ENCODE measurements at regions not wholly inside any gene's neighbourhood (a gene's known extent, or its start where the extent isn't known, plus 50 kb on each side); places are given as distances from the start of the nearest gene placed in this dataset.

GRCh38 chr18:38307914-38308313, 742.3 kb upstream of the CELF4 start:
- no peak overlapping the region for H3K27ac Mint-ChIP-seq
- no peak overlapping the region for H3K4me3 Mint-ChIP-seq
- intact Hi-C loops (cut with micrococcal nuclease), result no loop called here
- H3K36me3 Mint-ChIP-seq, result no peaks in the 10 kb centered on the region
- H3K4me3 ChIP-seq (ENCODE audit: low read length in 2 of 2), result no peak overlapping the region
- H3K9me3 Mint-ChIP-seq, result peaks cover 0 to 7% (median 3%) of the 10 kb centered on the region in 8 donors
- H3K27me3 ChIP-seq (ENCODE audit: insufficient read depth, low read length), result no peaks in the 10 kb centered on the region
- ChIA-PET CTCF (ENCODE audit: partially characterized antibody) (no interaction called here), POLR2A (ENCODE audit: partially characterized antibody) (no interaction called here)
- H3K4me1 Mint-ChIP-seq, result no peaks in the 10 kb centered on the region
- no peak overlapping the region for H3K27ac ChIP-seq (ENCODE audit: low read depth, low read length)
- H3K27me3 Mint-ChIP-seq, result no peaks in the 10 kb centered on the region
- no peaks in the 10 kb centered on the region for H3K4me1 ChIP-seq (ENCODE audit: insufficient read depth, low read length)
- DNase-seq, result no peak
- H3K9me3 ChIP-seq (ENCODE audit: control insufficient read depth in 1 of 2, low read length in 2 of 2), result no peaks in the 10 kb centered on the region
- H3K36me3 ChIP-seq (ENCODE audit: insufficient read depth, low read length), result no peaks in the 10 kb centered on the region

- CTCF ChIA-PET (ENCODE audit: partially characterized antibody), result no interaction called here
- H3K4me1 ChIP-seq (ENCODE audit: insufficient read depth, low read length), result no peaks in the 10 kb centered on the region
- Mint-ChIP-seq H3K4me3 (no peak overlapping the region), H3K9me3 (peaks cover 0 to 10% (median 4%) of the 10 kb centered on the region in 8 donors), H3K4me1 (no peaks in the 10 kb centered on the region), H3K27ac (no peak overlapping the region), H3K27me3 (no peaks in the 10 kb centered on the region), H3K36me3 (no peaks in the 10 kb centered on the region)
- DNase-seq, result no peak
- POLR2A ChIA-PET (ENCODE audit: partially characterized antibody), result no interaction called here
- no peak overlapping the region for H3K27ac ChIP-seq (ENCODE audit: low read depth, low read length)
- H3K9me3 ChIP-seq (ENCODE audit: control insufficient read depth in 1 of 2, low read length in 2 of 2), result no peaks in the 10 kb centered on the region
- H3K4me3 ChIP-seq (ENCODE audit: low read length in 2 of 2), result no peak overlapping the region
- H3K36me3 ChIP-seq (ENCODE audit: insufficient read depth, low read length), result no peaks in the 10 kb centered on the region
- H3K27me3 ChIP-seq (ENCODE audit: insufficient read depth, low read length), result no peaks in the 10 kb centered on the region
- intact Hi-C loops (cut with micrococcal nuclease), result no loop called here
Observed at GRCh38 chr18:38305961-38306360, 740.4 kb upstream of the CELF4 start.

- Histone ChIP-seq H3K4me1 (ENCODE audit: insufficient read depth, low read length) (no peaks in the 10 kb centered on the region), H3K36me3 (ENCODE audit: insufficient read depth, low read length) (no peaks in the 10 kb centered on the region), H3K9me3 (ENCODE audit: control insufficient read depth in 1 of 2, low read length in 2 of 2) (no peaks in the 10 kb centered on the region), H3K4me3 (ENCODE audit: low read length in 2 of 2) (no peak overlapping the region), H3K27ac (ENCODE audit: low read depth, low read length) (no peak overlapping the region), H3K27me3 (ENCODE audit: insufficient read depth, low read length) (no peaks in the 10 kb centered on the region)
- Mint-ChIP-seq H3K27me3 (no peaks in the 10 kb centered on the region), H3K9me3 (peaks cover 0 to 10% (median 3%) of the 10 kb centered on the region in 8 donors), H3K4me1 (no peaks in the 10 kb centered on the region), H3K4me3 (no peak overlapping the region), H3K36me3 (no peaks in the 10 kb centered on the region), H3K27ac (no peak overlapping the region)
- no peak for DNase-seq
- ChIA-PET POLR2A (ENCODE audit: partially characterized antibody) (no interaction called here), CTCF (ENCODE audit: partially characterized antibody) (no interaction called here)
- intact Hi-C loops (cut with micrococcal nuclease), result no loop called here
Observed at GRCh38 chr18:38301621-38302020, 736.0 kb upstream of the CELF4 start.

GRCh38 chr18:38297910-38298309, 732.3 kb upstream of the CELF4 start:
- H3K9me3 ChIP-seq (ENCODE audit: control insufficient read depth in 1 of 2, low read length in 2 of 2), result no peaks in the 10 kb centered on the region
- Mint-ChIP-seq H3K36me3 (no peaks in the 10 kb centered on the region), H3K27ac (no peak overlapping the region), H3K9me3 (peaks cover 0 to 7% (median 3%) of the 10 kb centered on the region in 8 donors), H3K27me3 (no peaks in the 10 kb centered on the region), H3K4me1 (no peaks in the 10 kb centered on the region), H3K4me3 (no peak overlapping the region)
- H3K27ac ChIP-seq (ENCODE audit: low read depth, low read length), result no peak overlapping the region
- DNase-seq, result no peak
- ChIA-PET POLR2A (ENCODE audit: partially characterized antibody) (no interaction called here), CTCF (ENCODE audit: partially characterized antibody) (no interaction called here)
- intact Hi-C loops (cut with micrococcal nuclease), result no loop called here
- no peaks in the 10 kb centered on the region for H3K4me1 ChIP-seq (ENCODE audit: insufficient read depth, low read length)
- no peak overlapping the region for H3K4me3 ChIP-seq (ENCODE audit: low read length in 2 of 2)
- no peaks in the 10 kb centered on the region for H3K27me3 ChIP-seq (ENCODE audit: insufficient read depth, low read length)
- no peaks in the 10 kb centered on the region for H3K36me3 ChIP-seq (ENCODE audit: insufficient read depth, low read length)

GRCh38 chr18:38290229-38290628, 724.6 kb upstream of the CELF4 start:
- H3K9me3 Mint-ChIP-seq, result peaks cover 0 to 11% (median 4%) of the 10 kb centered on the region in 8 donors
- no peaks in the 10 kb centered on the region for H3K9me3 ChIP-seq (ENCODE audit: control insufficient read depth in 1 of 2, low read length in 2 of 2)
- no peaks in the 10 kb centered on the region for H3K36me3 Mint-ChIP-seq
- DNase-seq, result no peak
- no peak overlapping the region for H3K4me3 Mint-ChIP-seq
- intact Hi-C loops (cut with micrococcal nuclease), result no loop called here
- ChIA-PET CTCF (ENCODE audit: partially characterized antibody) (no interaction called here), POLR2A (ENCODE audit: partially characterized antibody) (no interaction called here)
- no peaks in the 10 kb centered on the region for H3K27me3 ChIP-seq (ENCODE audit: insufficient read depth, low read length)
- H3K27ac Mint-ChIP-seq, result no peak overlapping the region
- H3K4me1 Mint-ChIP-seq, result no peaks in the 10 kb centered on the region
- no peaks in the 10 kb centered on the region for H3K36me3 ChIP-seq (ENCODE audit: insufficient read depth, low read length)
- no peaks in the 10 kb centered on the region for H3K27me3 Mint-ChIP-seq
- no peaks in the 10 kb centered on the region for H3K4me1 ChIP-seq (ENCODE audit: insufficient read depth, low read length)
- H3K4me3 ChIP-seq (ENCODE audit: low read length in 2 of 2), result no peak overlapping the region
- H3K27ac ChIP-seq (ENCODE audit: low read depth, low read length), result no peak overlapping the region

- H3K27ac Mint-ChIP-seq, result no peak overlapping the region
- H3K27ac ChIP-seq (ENCODE audit: low read depth, low read length), result no peak overlapping the region
- H3K4me1 ChIP-seq (ENCODE audit: insufficient read depth, low read length), result no peaks in the 10 kb centered on the region
- H3K27me3 Mint-ChIP-seq, result no peaks in the 10 kb centered on the region
- peaks cover 0 to 13% (median 6%) of the 10 kb centered on the region in 8 donors for H3K9me3 Mint-ChIP-seq
- H3K4me1 Mint-ChIP-seq, result no peaks in the 10 kb centered on the region
- DNase-seq, result no peak
- H3K9me3 ChIP-seq (ENCODE audit: control insufficient read depth in 1 of 2, low read length in 2 of 2), result no peaks in the 10 kb centered on the region
- H3K4me3 ChIP-seq (ENCODE audit: low read length in 2 of 2), result no peak overlapping the region
- POLR2A ChIA-PET (ENCODE audit: partially characterized antibody), result no interaction called here
- no peaks in the 10 kb centered on the region for H3K36me3 Mint-ChIP-seq
- no peaks in the 10 kb centered on the region for H3K27me3 ChIP-seq (ENCODE audit: insufficient read depth, low read length)
- CTCF ChIA-PET (ENCODE audit: partially characterized antibody), result no interaction called here
- intact Hi-C loops (cut with micrococcal nuclease), result no loop called here
- no peak overlapping the region for H3K4me3 Mint-ChIP-seq
- H3K36me3 ChIP-seq (ENCODE audit: insufficient read depth, low read length), result no peaks in the 10 kb centered on the region
Observed at GRCh38 chr18:38284972-38285371, 719.4 kb upstream of the CELF4 start.

GRCh38 chr18:38263066-38263465, 697.5 kb upstream of the CELF4 start:
- no peak for DNase-seq
- H3K27me3 Mint-ChIP-seq, result no peaks in the 10 kb centered on the region
- no peak overlapping the region for H3K4me3 ChIP-seq (ENCODE audit: low read length in 2 of 2)
- no peak overlapping the region for H3K27ac Mint-ChIP-seq
- H3K36me3 ChIP-seq (ENCODE audit: insufficient read depth, low read length), result no peaks in the 10 kb centered on the region
- no peaks in the 10 kb centered on the region for H3K9me3 ChIP-seq (ENCODE audit: control insufficient read depth in 1 of 2, low read length in 2 of 2)
- H3K4me1 ChIP-seq (ENCODE audit: insufficient read depth, low read length), result no peaks in the 10 kb centered on the region
- no peak overlapping the region for H3K27ac ChIP-seq (ENCODE audit: low read depth, low read length)
- no peaks in the 10 kb centered on the region for H3K36me3 Mint-ChIP-seq
- H3K4me3 Mint-ChIP-seq, result no peak overlapping the region
- intact Hi-C loops (cut with micrococcal nuclease), result no loop called here
- CTCF ChIA-PET (ENCODE audit: partially characterized antibody), result no interaction called here
- no peaks in the 10 kb centered on the region for H3K4me1 Mint-ChIP-seq
- H3K9me3 Mint-ChIP-seq, result peaks cover 0 to 7% (median 4%) of the 10 kb centered on the region in 8 donors
- H3K27me3 ChIP-seq (ENCODE audit: insufficient read depth, low read length), result no peaks in the 10 kb centered on the region
- POLR2A ChIA-PET (ENCODE audit: partially characterized antibody), result no interaction called here

GRCh38 chr18:38262661-38263060, 697.1 kb upstream of the CELF4 start:
- Histone ChIP-seq H3K9me3 (ENCODE audit: control insufficient read depth in 1 of 2, low read length in 2 of 2) (no peaks in the 10 kb centered on the region), H3K4me3 (ENCODE audit: low read length in 2 of 2) (no peak overlapping the region), H3K4me1 (ENCODE audit: insufficient read depth, low read length) (no peaks in the 10 kb centered on the region), H3K27me3 (ENCODE audit: insufficient read depth, low read length) (no peaks in the 10 kb centered on the region), H3K36me3 (ENCODE audit: insufficient read depth, low read length) (no peaks in the 10 kb centered on the region), H3K27ac (ENCODE audit: low read depth, low read length) (no peak overlapping the region)
- POLR2A ChIA-PET (ENCODE audit: partially characterized antibody), result no interaction called here
- H3K4me1 Mint-ChIP-seq, result no peaks in the 10 kb centered on the region
- CTCF ChIA-PET (ENCODE audit: partially characterized antibody), result no interaction called here
- no peak overlapping the region for H3K4me3 Mint-ChIP-seq
- H3K27ac Mint-ChIP-seq, result no peak overlapping the region
- no peak for DNase-seq
- H3K27me3 Mint-ChIP-seq, result no peaks in the 10 kb centered on the region
- peaks cover 0 to 6% (median 3%) of the 10 kb centered on the region in 8 donors for H3K9me3 Mint-ChIP-seq
- intact Hi-C loops (cut with micrococcal nuclease), result no loop called here
- H3K36me3 Mint-ChIP-seq, result no peaks in the 10 kb centered on the region

Measured in CD4-positive, alpha-beta memory T cell (primary cell).